Activated T-helper 1 cell treated with Interleukin-2 at 50 U/mL for 16 hours (primary cell): ENCODE measurements at regions not wholly inside any gene's neighbourhood (a gene's known extent, or its start where the extent isn't known, plus 50 kb on each side); places are given as distances from the start of the nearest gene placed in this dataset.
"Not testable (repeated sequence)": the region's sequence is repeated elsewhere in the genome, so short reads cannot be mapped to it uniquely, and the experiment has no call there.

Experiments
- DNase-seq: peaks from one replicate; pipeline ENCODE4 v3.0.0-alpha.2; 2020; ENCODE audit warnings: low read depth

- DNase-seq: no peak
Measured at GRCh38 chr15:70602834-70603560, 160.4 kb downstream of the UACA start.

DNA sequence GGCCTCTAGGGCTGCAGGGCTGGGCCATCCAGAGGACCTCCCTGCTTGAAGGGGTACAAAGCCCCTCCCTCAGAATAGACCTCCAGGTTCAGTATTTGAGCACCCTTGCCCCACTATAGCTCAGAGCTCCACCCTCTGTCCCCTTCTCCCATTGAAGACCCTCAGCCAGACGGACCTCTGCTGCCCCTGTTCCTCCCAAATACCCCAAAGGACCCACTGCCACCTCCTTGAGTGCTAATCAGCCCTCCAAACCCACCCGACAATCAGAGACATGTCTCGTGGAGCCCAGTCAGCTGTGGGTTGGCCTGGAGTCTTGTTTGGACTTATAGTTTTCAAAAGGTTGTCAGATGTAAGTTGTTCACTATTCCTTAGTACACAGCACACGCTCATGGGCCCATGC, 161.1 kb downstream of the UACA start:
- DNase-seq: no peak

- DNase-seq: no peak
Measured at GRCh38 chr15:70597945-70598344, 165.4 kb downstream of the UACA start.

GRCh38 chr15:70597056-70597603, 166.2 kb downstream of the UACA start:
- no peak for DNase-seq

- DNase-seq: no peak
Measured at GRCh38 chr15:70596354-70597055, 166.9 kb downstream of the UACA start.

- DNase-seq: no peak
Measured at GRCh38 chr15:70593795-70594194, 169.6 kb downstream of the UACA start.

GRCh38 chr15:70589728-70590127, 173.6 kb downstream of the UACA start:
- DNase-seq: no peak

GRCh38 chr15:70589221-70589620, 174.1 kb downstream of the UACA start:
- DNase-seq: no peak

DNA sequence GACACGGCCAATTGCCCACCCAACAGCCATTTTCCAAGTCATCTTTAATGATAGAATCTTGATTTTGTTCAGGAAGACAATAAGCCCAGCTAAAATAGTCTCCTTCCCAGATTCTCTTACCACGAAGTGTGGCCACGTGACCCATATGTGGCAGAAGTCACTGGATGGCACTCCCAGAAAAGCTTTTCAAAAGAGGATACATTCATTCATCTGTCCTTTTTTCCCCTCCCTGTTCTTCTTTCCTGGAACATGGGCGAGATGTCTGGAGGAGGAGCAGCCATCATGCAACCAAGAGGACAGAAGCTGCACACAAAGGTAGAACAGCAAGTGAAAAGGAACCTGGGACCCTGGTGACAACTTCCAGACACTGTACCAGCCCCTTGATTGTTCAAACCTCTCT, 174.7 kb downstream of the UACA start:
- no peak for DNase-seq

GRCh38 chr15:70587896-70588567, 175.3 kb downstream of the UACA start:
- DNase-seq: no peak

DNA sequence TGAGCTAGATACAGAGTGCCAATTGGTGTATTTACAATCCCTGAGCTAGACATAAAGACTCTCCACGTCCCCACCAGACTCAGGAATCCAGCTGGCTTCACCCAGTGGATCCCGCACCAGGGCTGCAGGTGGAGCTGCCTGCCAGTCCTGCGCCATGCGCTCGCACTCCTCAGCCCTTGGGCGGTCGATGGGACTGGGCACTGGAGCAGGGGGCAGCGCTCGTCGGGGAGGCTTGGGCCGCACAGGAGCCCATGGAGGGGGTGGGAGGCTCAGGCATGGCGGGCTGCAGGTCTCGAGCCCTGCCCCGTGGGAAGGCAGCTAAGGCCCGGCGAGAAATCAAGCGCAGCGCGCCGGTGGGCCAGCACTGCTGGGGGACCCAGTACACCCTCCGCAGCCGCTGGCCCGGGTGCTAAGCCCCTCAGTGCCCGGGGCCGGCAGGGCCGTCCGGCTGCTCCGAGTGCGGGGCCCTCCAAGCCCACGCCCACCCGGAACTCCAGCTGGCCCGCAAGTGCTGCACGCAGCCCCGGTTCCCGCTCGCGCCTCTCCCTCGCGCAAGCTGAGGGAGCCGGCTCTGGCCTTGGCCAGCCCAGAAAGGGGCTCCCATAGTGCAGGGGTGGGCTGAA, 176.2 kb downstream of the UACA start:
- not testable (repeated sequence) for DNase-seq

- DNase-seq: no peak
Measured at GRCh38 chr15:70586241-70586640, 177.1 kb downstream of the UACA start.

GRCh38 chr15:70585707-70586034, 177.7 kb downstream of the UACA start:
- no peak for DNase-seq

- peak; percentile 27 for DNase-seq
Measured at GRCh38 chr15:70584838-70585706, 178.3 kb downstream of the UACA start.

DNA sequence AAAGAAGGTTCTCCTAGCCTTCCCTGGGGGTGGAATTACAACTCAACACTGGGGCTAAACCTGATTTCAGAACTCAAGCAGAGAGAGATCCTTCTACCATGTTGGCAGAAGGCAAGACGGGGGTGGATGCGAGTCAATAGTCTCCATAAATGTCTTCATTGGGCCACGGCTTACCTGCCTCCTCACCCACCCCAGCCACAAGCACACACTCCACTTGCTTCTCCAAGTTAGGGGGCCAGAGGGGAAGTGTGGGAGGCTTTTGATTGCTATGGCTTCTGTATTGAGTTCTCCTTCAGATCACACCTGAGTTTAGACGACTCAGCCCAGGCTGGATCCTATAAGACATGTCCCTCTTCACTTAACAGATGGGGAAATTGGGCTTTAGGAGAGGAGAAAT, 178.9 kb downstream of the UACA start:
- DNase-seq: no peak

- no peak for DNase-seq
Measured at GRCh38 chr15:70583006-70583405, 180.4 kb downstream of the UACA start.

DNA sequence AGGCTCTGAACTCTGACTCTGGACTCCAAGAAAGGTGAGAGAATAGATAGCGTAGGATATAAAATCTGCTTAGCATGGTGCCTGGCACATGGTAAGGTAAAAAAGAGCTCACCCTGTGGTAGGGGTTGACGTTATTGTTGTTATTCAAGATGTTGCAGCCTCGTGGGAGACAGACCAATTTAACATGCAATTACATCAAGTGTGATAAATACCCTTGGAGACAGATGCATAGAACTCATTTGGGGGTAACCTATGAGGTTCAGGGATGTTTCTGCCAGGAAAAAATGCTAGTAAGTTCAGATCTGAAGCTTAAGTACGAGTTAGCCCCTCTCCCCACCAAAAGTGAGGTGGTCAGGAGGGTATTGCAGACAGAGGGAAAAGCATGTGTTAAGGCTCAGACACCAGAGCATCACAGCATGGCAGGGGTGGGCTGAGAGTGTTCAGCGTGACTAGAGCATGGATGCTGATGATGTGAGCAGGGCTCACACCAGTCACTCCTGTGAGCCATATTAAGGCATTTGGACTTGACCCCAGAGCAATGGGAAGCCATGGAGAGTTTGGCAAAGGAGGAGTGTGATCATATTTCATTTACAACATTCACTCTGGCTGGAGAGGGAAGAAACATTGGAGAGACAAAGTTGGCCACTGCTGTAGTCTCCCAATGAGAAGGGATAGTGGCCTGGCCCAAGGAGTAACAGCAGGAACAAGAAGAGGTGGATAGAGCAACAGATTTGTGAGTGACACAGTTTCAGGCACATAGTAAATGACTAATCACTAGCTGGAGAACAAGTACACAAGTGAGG, 181.0 kb downstream of the UACA start:
- DNase-seq: no peak

- DNase-seq: no peak
Measured at GRCh38 chr15:70580958-70581357, 182.4 kb downstream of the UACA start.

GRCh38 chr15:70580286-70580685, 183.1 kb downstream of the UACA start:
- DNase-seq: no peak

DNA sequence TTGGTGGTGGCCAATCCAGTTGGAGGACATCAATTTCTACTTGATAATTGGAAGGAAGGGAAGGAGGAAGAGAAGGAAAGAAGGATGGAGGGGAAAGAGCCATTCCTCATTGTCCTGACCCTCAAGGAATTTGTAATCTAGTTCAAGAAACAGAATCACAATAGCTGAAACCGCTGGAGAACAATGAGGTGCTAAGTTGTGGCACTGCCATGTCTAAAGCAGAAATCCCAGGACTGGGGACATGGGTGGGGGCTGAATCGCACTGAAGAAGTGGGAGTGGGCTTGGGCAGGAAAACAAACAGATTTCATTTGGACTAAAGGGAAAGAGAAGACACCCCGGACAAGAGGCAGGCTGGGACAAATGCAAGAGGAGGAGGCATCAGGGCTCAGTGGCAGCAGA, 183.6 kb downstream of the UACA start:
- no peak for DNase-seq

GRCh38 chr15:70578196-70578595, 185.2 kb downstream of the UACA start:
- DNase-seq: no peak
